Parathyroid adenoma (tissue), 2 donors: ENCODE measurements at regions not wholly inside any gene's neighbourhood (a gene's known extent, or its start where the extent isn't known, plus 50 kb on each side); places are given as distances from the start of the nearest gene placed in this dataset.

Experiments used
- H2AFZ ChIP-seq: fragments of 300-600 bp; sonication (generic); one replicate; pipeline ENCODE4 v1.7.0; 2017; ENCODE audit warnings: antibody characterized with exemption, mild to moderate bottlenecking
- H3K27ac ChIP-seq: fragments of 300-600 bp; sonication (generic); one replicate; pipeline ENCODE4 v1.7.0; 2017
- H3K27me3 ChIP-seq: fragments of 300-600 bp; sonication (generic); one replicate; pipeline ENCODE4 v1.7.0; 2017; ENCODE audit warnings: low read length; ENCODE audit not compliant: control insufficient read depth, insufficient read depth
- H3K36me3 ChIP-seq: fragments of 300-600 bp; sonication (generic); one replicate; pipeline ENCODE4 v1.7.0; 2017; ENCODE audit warnings: low read length; ENCODE audit not compliant: control insufficient read depth, insufficient read depth
- H3K4me1 ChIP-seq: fragments of 300-600 bp; sonication (generic); one replicate; pipeline ENCODE4 v1.7.0; 2017; ENCODE audit warnings: control low read depth
- H3K4me2 ChIP-seq: fragments of 300-600 bp; sonication (generic); one replicate; pipeline ENCODE4 v1.7.0; 2017; ENCODE audit warnings: low read length
- H3K4me3 ChIP-seq: fragments of 300-600 bp; sonication (generic); one replicate; pipeline ENCODE4 v1.7.0; 2017; ENCODE audit warnings: low read depth, low read length
- H3K79me2 ChIP-seq: fragments of 300-600 bp; sonication (generic); one replicate; pipeline ENCODE4 v1.7.0; 2017; ENCODE audit warnings: control low read depth
- H3K9ac ChIP-seq: fragments of 300-600 bp; sonication (generic); one replicate; pipeline ENCODE4 v1.7.0; 2017; ENCODE audit warnings: mild to moderate bottlenecking
- H3K9me3 ChIP-seq: fragments of 300-600 bp; sonication (generic); one replicate; pipeline ENCODE4 v1.7.0; 2017; ENCODE audit warnings: low read length; ENCODE audit not compliant: control insufficient read depth
- CTCF ChIP-seq: fragments of 300-600 bp; sonication (generic); IDR thresholded peaks from one replicate; pipeline ENCODE4 v1.7.0; 2017; ENCODE audit warnings: antibody characterized with exemption, mild to moderate bottlenecking
- donor health status: primary hyperparathyroidism.

GRCh38 chr1:209387969-209388329, 195.6 kb upstream of the CAMK1G start:
- Histone ChIP-seq H3K9ac (no peak overlapping the region), H3K27me3 (no peaks in the 10 kb centered on the region), H2AFZ (no peak overlapping the region), H3K4me1 (peaks cover 11% of the 10 kb centered on the region), H3K9me3 (no peaks in the 10 kb centered on the region), H3K27ac (no peak overlapping the region), H3K36me3 (no peaks in the 10 kb centered on the region), H3K4me3 (no peak overlapping the region), H3K4me2 (no peak overlapping the region), H3K79me2 (no peaks in the 10 kb centered on the region)
- TF ChIP-seq CTCF, result no peak

DNA sequence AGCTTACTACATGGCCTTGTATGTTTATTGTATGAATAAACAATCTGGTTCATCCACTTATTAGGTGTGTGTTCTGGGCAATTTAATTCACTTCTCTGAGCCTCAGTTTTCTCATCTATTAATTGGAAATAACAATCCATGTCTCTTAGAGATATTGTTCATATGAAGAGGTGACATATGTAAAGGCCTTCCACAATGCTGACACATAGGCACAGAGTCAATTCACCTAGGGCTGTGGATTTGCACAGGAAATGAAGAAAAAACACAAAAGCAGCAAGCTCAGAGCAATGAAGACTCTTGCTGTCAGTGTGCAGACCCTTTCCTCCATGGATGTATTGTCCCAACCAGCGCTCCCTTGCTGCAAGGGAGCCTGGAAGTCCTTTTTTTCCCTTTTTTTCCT, 195.2 kb upstream of the CAMK1G start:
- Histone ChIP-seq H3K9ac (no peak overlapping the region), H3K27ac (no peak overlapping the region), H2AFZ (no peak overlapping the region), H3K9me3 (no peaks in the 10 kb centered on the region), H3K4me1 (peaks cover 7% of the 10 kb centered on the region), H3K27me3 (no peaks in the 10 kb centered on the region), H3K4me3 (no peak overlapping the region), H3K4me2 (no peak overlapping the region), H3K79me2 (no peaks in the 10 kb centered on the region), H3K36me3 (no peaks in the 10 kb centered on the region)
- no peak for TF ChIP-seq CTCF

DNA sequence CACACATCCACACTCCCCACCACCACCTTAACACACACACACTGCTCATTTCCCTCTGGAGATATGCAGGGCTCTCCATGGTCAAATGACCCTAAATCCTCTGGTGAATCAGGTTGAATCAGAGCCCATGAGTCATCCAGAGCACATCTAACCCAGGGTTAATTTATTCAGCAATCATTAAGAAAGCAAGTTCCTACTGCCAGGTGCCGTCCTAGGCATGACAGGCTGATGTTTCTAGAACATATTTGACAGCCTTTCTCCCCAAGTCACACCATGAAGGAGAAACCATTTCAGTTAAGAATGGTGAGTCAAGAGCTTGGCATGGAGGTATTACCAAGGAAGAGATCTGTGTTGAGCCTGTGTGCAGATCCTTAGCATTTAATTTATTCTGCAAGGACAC, 194.3 kb upstream of the CAMK1G start:
- no peak for TF ChIP-seq CTCF
- Histone ChIP-seq H3K27me3 (no peaks in the 10 kb centered on the region), H3K4me3 (no peak overlapping the region), H3K4me2 (no peak overlapping the region), H3K9me3 (no peaks in the 10 kb centered on the region), H3K9ac (no peak overlapping the region), H3K4me1 (peaks cover 4% of the 10 kb centered on the region), H3K36me3 (no peaks in the 10 kb centered on the region), H3K27ac (no peak overlapping the region), H2AFZ (no peak overlapping the region), H3K79me2 (no peaks in the 10 kb centered on the region)

- no peaks in the 10 kb centered on the region for H3K27me3 ChIP-seq
- H3K4me2 ChIP-seq, result no peak overlapping the region
- no peaks in the 10 kb centered on the region for H3K9me3 ChIP-seq
- no peak overlapping the region for H3K9ac ChIP-seq
- H3K36me3 ChIP-seq, result no peaks in the 10 kb centered on the region
- H3K79me2 ChIP-seq, result no peaks in the 10 kb centered on the region
- H2AFZ ChIP-seq, result no peak overlapping the region
- H3K4me3 ChIP-seq, result no peak overlapping the region
- TF ChIP-seq CTCF, result no peak
- H3K27ac ChIP-seq, result no peak overlapping the region
- no peaks in the 10 kb centered on the region for H3K4me1 ChIP-seq
Measured at GRCh38 chr1:209389975-209390374, 193.5 kb upstream of the CAMK1G start.

DNA sequence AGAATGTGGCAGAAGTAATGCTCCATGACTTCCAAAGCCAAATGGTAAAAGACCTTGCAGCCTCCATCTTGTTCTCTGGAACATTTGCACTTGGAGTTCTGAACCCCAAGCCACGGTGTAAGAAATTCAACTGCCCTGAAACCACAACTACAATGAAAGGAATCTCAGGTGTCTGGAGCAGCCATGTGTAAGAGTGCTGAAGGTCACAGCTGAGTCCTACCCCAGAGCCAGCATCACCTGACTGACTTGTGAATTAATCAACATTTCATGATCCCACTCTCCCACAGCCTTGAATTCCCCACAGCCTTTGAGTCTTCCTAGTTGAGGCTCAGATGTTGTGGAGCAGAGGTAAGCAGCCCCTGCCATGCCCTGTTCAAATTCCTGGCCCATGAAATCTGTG, 192.8 kb upstream of the CAMK1G start:
- Histone ChIP-seq H3K4me2 (no peak overlapping the region), H3K4me1 (no peaks in the 10 kb centered on the region), H3K27me3 (no peaks in the 10 kb centered on the region), H3K4me3 (no peak overlapping the region), H3K79me2 (no peaks in the 10 kb centered on the region), H3K9ac (no peak overlapping the region), H3K9me3 (no peaks in the 10 kb centered on the region), H3K27ac (no peak overlapping the region), H3K36me3 (no peaks in the 10 kb centered on the region), H2AFZ (no peak overlapping the region)
- TF ChIP-seq CTCF, result no peak
